GM12865 (cell line): ENCODE measurements at regions not wholly inside any gene's neighbourhood (a gene's known extent, or its start where the extent isn't known, plus 50 kb on each side); places are given as distances from the start of the nearest gene placed in this dataset.

Experiments used
- DNase-seq: peaks from one replicate; pipeline ENCODE4 v3.0.0; 2010; ENCODE audit warnings: low read depth
- H3K4me3 ChIP-seq: 2 replicates; pipeline ENCODE4 v1.5.1; 2011; ENCODE audit warnings: mild to moderate bottlenecking, low read depth, low read length, control low read depth
- TF ChIP-seq, protein P1 (sequence below): IDR thresholded peaks from 2 replicates; pipeline ENCODE4 v1.5.1; 2011; ENCODE audit warnings: low read length, control low read depth, low read depth, inconsistent platforms; ENCODE audit not compliant: insufficient read depth; ENCODE audit errors: missing control alignments

DNA sequence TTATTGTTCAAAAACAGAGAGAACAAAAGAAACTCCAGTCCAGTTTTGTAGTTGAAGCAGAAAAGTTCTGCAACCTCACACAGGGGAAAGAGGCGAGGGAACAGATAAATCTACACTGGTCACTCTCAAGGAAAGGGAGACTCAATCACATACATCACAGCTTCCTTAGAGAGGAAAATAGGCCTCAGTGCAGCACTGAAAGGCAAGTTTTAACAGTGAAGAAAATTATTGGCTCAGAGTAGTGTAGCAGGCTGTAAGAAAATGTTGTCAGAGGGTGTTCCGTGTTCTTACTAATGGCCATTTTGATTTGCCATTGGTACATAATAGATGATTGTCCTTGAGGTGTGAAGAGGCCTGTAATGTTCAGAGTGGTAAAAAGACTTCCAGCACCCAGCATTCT lies 530.0 kb upstream of the CDH6 start:
- DNase-seq: no peak
- no peak overlapping the region for H3K4me3 ChIP-seq
- TF ChIP-seq, protein P1, sequence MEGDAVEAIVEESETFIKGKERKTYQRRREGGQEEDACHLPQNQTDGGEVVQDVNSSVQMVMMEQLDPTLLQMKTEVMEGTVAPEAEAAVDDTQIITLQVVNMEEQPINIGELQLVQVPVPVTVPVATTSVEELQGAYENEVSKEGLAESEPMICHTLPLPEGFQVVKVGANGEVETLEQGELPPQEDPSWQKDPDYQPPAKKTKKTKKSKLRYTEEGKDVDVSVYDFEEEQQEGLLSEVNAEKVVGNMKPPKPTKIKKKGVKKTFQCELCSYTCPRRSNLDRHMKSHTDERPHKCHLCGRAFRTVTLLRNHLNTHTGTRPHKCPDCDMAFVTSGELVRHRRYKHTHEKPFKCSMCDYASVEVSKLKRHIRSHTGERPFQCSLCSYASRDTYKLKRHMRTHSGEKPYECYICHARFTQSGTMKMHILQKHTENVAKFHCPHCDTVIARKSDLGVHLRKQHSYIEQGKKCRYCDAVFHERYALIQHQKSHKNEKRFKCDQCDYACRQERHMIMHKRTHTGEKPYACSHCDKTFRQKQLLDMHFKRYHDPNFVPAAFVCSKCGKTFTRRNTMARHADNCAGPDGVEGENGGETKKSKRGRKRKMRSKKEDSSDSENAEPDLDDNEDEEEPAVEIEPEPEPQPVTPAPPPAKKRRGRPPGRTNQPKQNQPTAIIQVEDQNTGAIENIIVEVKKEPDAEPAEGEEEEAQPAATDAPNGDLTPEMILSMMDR: no peak

GRCh38 chr5:30662373-30662772 lies 531.1 kb upstream of the CDH6 start:
- TF ChIP-seq, protein P1: no peak

GRCh38 chr5:30661730-30662129 lies 531.8 kb upstream of the CDH6 start:
- DNase-seq: no peak
- H3K4me3 ChIP-seq: no peak overlapping the region
- TF ChIP-seq, protein P1: no peak

More at GRCh38 chr5:30662373-30662772, 531.1 kb upstream of the CDH6 start:
- no peak for DNase-seq
- H3K4me3 ChIP-seq: no peak overlapping the region

GRCh38 chr5:30659417-30659816 lies 534.1 kb upstream of the CDH6 start:
- TF ChIP-seq, protein P1: no peak
- no peak overlapping the region for H3K4me3 ChIP-seq
- DNase-seq: no peak

GRCh38 chr5:30650311-30650710 lies 543.2 kb upstream of the CDH6 start:
- no peak overlapping the region for H3K4me3 ChIP-seq
- DNase-seq: no peak
- TF ChIP-seq, protein P1: no peak

DNA sequence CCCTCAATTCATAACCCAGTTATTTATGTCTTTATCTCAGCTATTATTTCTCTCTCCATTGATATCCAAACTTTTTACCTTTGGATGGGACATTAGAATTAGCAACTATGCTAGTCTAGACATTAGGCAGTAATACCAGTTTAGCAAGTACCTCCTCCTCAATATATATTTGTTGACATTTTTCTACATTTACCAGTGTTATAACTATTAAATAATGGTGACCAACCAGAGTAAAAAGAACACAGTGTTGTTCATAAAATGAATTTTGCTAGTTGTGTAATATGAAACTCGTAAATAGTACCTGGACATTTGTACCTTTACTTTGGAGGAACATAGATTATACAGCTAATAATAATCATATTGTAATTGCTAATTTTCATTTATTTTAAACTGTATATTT lies 554.6 kb upstream of the CDH6 start:
- DNase-seq: no peak
- H3K4me3 ChIP-seq: no peak overlapping the region
- TF ChIP-seq, protein P1: no peak

GRCh38 chr5:30627945-30628344 lies 565.5 kb upstream of the CDH6 start:
- DNase-seq: no peak
- no peak overlapping the region for H3K4me3 ChIP-seq
- TF ChIP-seq, protein P1: no peak
